HL-60 (cell line): ENCODE measurements at regions not wholly inside any gene's neighbourhood (a gene's known extent, or its start where the extent isn't known, plus 50 kb on each side); places are given as distances from the start of the nearest gene placed in this dataset.

Experiments
- DNase-seq, 2 experiments: peaks; one replicate each; pipeline ENCODE4 v3.0.0-alpha.2; 2010 to 2020; ENCODE audit warnings: low read depth in 1 of 2, low spot score in 1 of 2
- H3K27ac ChIP-seq: fragments of 250-450 bp; sonication (Bioruptor Pico); replicated peaks from 2 replicates; pipeline ENCODE4 v1.5.1; 2020; ENCODE audit warnings: mild to moderate bottlenecking, moderate library complexity
- H3K27me3 ChIP-seq: fragments of 250-450 bp; sonication (Bioruptor Pico); 2 replicates; pipeline ENCODE4 v1.5.1; 2021; ENCODE audit warnings: mild to moderate bottlenecking, moderate library complexity; ENCODE audit not compliant: insufficient read depth, poor library complexity, severe bottlenecking
- H3K4me3 ChIP-seq: replicated peaks from 2 replicates; pipeline ENCODE4 v1.5.1; 2011; ENCODE audit warnings: mild to moderate bottlenecking, control low read depth, low read length; ENCODE audit not compliant: insufficient read depth
- GABPA ChIP-seq: IDR thresholded peaks from 2 replicates; pipeline ENCODE4 v1.6.1; 2012; ENCODE audit warnings: low read depth
- POLR2AphosphoS5 ChIP-seq: IDR thresholded peaks from 2 replicates; pipeline ENCODE4 v1.6.1; 2012; ENCODE audit warnings: low read depth
- REST ChIP-seq: IDR thresholded peaks from 2 replicates; pipeline ENCODE4 v1.6.1; 2012; ENCODE audit warnings: low read depth; ENCODE audit not compliant: insufficient replicate concordance
- SPI1 ChIP-seq: IDR thresholded peaks from 2 replicates; pipeline ENCODE4 v1.6.1; 2012; ENCODE audit warnings: low read depth, mild to moderate bottlenecking, borderline replicate concordance
- TF ChIP-seq, protein P1 (sequence below): IDR thresholded peaks from one replicate; pipeline ENCODE4 v1.5.1; 2011; ENCODE audit warnings: low read length, control low read depth, inconsistent platforms; ENCODE audit not compliant: insufficient read depth

GRCh38 chr7:9625953-9626352, 1192.5 kb downstream of the NXPH1 start:
- TF ChIP-seq, protein P1, sequence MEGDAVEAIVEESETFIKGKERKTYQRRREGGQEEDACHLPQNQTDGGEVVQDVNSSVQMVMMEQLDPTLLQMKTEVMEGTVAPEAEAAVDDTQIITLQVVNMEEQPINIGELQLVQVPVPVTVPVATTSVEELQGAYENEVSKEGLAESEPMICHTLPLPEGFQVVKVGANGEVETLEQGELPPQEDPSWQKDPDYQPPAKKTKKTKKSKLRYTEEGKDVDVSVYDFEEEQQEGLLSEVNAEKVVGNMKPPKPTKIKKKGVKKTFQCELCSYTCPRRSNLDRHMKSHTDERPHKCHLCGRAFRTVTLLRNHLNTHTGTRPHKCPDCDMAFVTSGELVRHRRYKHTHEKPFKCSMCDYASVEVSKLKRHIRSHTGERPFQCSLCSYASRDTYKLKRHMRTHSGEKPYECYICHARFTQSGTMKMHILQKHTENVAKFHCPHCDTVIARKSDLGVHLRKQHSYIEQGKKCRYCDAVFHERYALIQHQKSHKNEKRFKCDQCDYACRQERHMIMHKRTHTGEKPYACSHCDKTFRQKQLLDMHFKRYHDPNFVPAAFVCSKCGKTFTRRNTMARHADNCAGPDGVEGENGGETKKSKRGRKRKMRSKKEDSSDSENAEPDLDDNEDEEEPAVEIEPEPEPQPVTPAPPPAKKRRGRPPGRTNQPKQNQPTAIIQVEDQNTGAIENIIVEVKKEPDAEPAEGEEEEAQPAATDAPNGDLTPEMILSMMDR, result no peak
- TF ChIP-seq SPI1, result no peak
- no peak for TF ChIP-seq GABPA
- no peak for TF ChIP-seq REST
- no peak for TF ChIP-seq POLR2AphosphoS5
- no peak overlapping the region for H3K4me3 ChIP-seq
- no peak for DNase-seq
- no peaks in the 10 kb centered on the region for H3K27me3 ChIP-seq
- H3K27ac ChIP-seq, result no peak overlapping the region

DNA sequence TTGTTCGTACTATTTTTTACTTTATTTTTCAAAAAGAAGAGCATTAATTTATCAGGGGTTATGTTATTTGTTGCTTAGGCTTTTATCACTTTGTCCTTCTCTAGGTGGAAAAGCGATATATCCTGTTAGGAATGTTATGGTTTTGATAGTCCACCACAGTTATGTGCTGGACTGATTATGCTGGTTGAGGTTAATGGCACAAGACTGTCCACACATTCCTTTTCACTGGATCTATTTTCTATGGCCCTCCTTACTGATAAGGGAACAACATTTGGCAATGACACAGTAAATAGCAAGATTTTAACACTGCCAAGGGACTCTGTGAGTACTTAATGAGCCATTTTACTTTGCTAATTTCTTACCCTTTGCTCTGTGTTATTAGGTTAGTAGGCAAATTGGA, 1212.3 kb downstream of the NXPH1 start:
- no peak overlapping the region for H3K27ac ChIP-seq
- DNase-seq, result no peak
- H3K4me3 ChIP-seq, result no peak overlapping the region
- TF ChIP-seq SPI1, result no peak
- TF ChIP-seq, protein P1, result no peak
- no peak for TF ChIP-seq POLR2AphosphoS5
- TF ChIP-seq REST, result no peak
- no peak for TF ChIP-seq GABPA
- H3K27me3 ChIP-seq, result no peaks in the 10 kb centered on the region

GRCh38 chr7:9657257-9657656, 1223.8 kb downstream of the NXPH1 start:
- H3K27ac ChIP-seq, result no peak overlapping the region
- no peaks in the 10 kb centered on the region for H3K27me3 ChIP-seq
- TF ChIP-seq GABPA (no peak), REST (no peak), POLR2AphosphoS5 (no peak)
- TF ChIP-seq, protein P1, result no peak
- DNase-seq, result no peak
- H3K4me3 ChIP-seq, result no peak overlapping the region
